DOHH2 (cell line): ENCODE measurements at regions not wholly inside any gene's neighbourhood (a gene's known extent, or its start where the extent isn't known, plus 50 kb on each side); places are given as distances from the start of the nearest gene placed in this dataset.

Experiments
- H3F3A ChIP-seq: fragments of 200-600 bp; sonication (generic), shearing (Covaris generic); 2 replicates; pipeline ENCODE4 v1.6.0; 2016; ENCODE audit warnings: antibody characterized with exemption, mild to moderate bottlenecking; ENCODE audit not compliant: control insufficient read depth, insufficient read depth
- H3K27ac ChIP-seq: fragments of 200-600 bp; sonication (generic); 2 replicates; pipeline ENCODE4 v1.5.1; 2014; ENCODE audit warnings: low read depth, mild to moderate bottlenecking, low read length, moderate library complexity
- H3K27me3 ChIP-seq: fragments of 200-600 bp; sonication (generic); 2 replicates; pipeline ENCODE4 v1.6.1; 2014; ENCODE audit warnings: mild to moderate bottlenecking, low read length, mixed read lengths; ENCODE audit not compliant: control insufficient read depth
- H3K36me3 ChIP-seq: fragments of 200-600 bp; sonication (generic); 2 replicates; pipeline ENCODE4 v1.6.1; 2014; ENCODE audit warnings: mild to moderate bottlenecking, low read length, moderate library complexity, mixed read lengths; ENCODE audit not compliant: control insufficient read depth
- H3K4me1 ChIP-seq: fragments of 200-600 bp; sonication (generic); 2 replicates; pipeline ENCODE4 v1.6.1; 2014; ENCODE audit warnings: mild to moderate bottlenecking, low read length, mixed read lengths; ENCODE audit not compliant: control insufficient read depth
- H3K4me2 ChIP-seq: fragments of 200-600 bp; sonication (generic); 2 replicates; pipeline ENCODE4 v1.6.0; 2014; ENCODE audit warnings: mild to moderate bottlenecking, low read length, moderate library complexity
- H3K4me3 ChIP-seq: fragments of 200-600 bp; sonication (generic); 2 replicates; pipeline ENCODE4 v1.5.1; 2014; ENCODE audit warnings: mild to moderate bottlenecking, low read length, mixed read lengths
- H3K79me2 ChIP-seq: fragments of 200-600 bp; sonication (generic); 2 replicates; pipeline ENCODE4 v1.6.1; 2014; ENCODE audit warnings: mild to moderate bottlenecking, low read length, mixed read lengths; ENCODE audit not compliant: control insufficient read depth
- H3K9me2 ChIP-seq: fragments of 200-600 bp; sonication (generic); replicated peaks from 2 replicates; pipeline ENCODE4 v1.6.1; 2014; ENCODE audit warnings: mild to moderate bottlenecking, low read length, mixed read lengths; ENCODE audit not compliant: control insufficient read depth
- H3K9me3 ChIP-seq: fragments of 200-600 bp; sonication (generic); 2 replicates; pipeline ENCODE4 v1.6.1; 2014; ENCODE audit warnings: antibody characterized with exemption, low read length, mixed read lengths; ENCODE audit not compliant: control insufficient read depth, insufficient read depth
- H4K20me1 ChIP-seq: fragments of 200-600 bp; sonication (generic); 2 replicates; pipeline ENCODE4 v1.6.0; 2014; ENCODE audit warnings: low read depth, mild to moderate bottlenecking, antibody characterized with exemption, low read length, moderate library complexity; ENCODE audit not compliant: control insufficient read depth, insufficient read depth
- EZH2phosphoT487 ChIP-seq: fragments of 200-600 bp; sonication (generic); IDR thresholded peaks from 2 replicates; pipeline ENCODE4 v1.6.1; 2017; ENCODE audit warnings: borderline replicate concordance, mild to moderate bottlenecking, antibody characterized with exemption, low read length, moderate library complexity, mixed read lengths
- TF ChIP-seq, protein P1 (sequence below): fragments of 200-600 bp; sonication (generic); IDR thresholded peaks from one replicate; pipeline ENCODE4 v1.5.1; 2014; ENCODE audit warnings: antibody characterized with exemption, mild to moderate bottlenecking, low read depth, low read length; ENCODE audit not compliant: poor library complexity, severe bottlenecking

DNA sequence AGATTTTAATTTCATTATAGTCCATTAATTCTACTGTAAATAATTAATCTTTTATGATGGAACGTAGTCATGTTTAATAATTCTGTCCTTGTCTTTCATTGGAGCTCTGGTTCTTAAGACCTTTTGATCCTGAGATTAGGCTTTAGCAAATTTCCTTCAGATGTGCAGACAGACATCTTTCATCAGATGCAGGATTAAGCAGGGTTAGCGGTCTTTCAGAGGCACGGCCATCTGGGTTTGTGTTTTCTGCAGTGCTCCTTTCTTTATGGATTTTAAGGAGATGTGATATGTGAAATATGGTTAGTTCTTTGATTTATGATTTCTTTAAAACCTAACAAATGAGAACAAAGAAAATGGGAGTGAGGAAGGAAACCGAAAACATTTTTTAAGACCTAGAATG is 643.9 kb upstream of the SGCG start:
- Histone ChIP-seq H3K4me1 (no peaks in the 10 kb centered on the region), H3K9me3 (0 out of 2 replicates have a peak, but pooled peaks cover 2% of the 10 kb centered on the region), H4K20me1 (no peaks in the 10 kb centered on the region), H3K79me2 (no peaks in the 10 kb centered on the region), H3K9me2 (no peaks in the 10 kb centered on the region), H3K36me3 (no peaks in the 10 kb centered on the region), H3K4me3 (no peak overlapping the region), H3K27ac (no peak overlapping the region), H3K4me2 (no peak overlapping the region), H3F3A (no peaks in the 10 kb centered on the region), H3K27me3 (no peaks in the 10 kb centered on the region)
- TF ChIP-seq EZH2phosphoT487 = no peak
- TF ChIP-seq, protein P1, sequence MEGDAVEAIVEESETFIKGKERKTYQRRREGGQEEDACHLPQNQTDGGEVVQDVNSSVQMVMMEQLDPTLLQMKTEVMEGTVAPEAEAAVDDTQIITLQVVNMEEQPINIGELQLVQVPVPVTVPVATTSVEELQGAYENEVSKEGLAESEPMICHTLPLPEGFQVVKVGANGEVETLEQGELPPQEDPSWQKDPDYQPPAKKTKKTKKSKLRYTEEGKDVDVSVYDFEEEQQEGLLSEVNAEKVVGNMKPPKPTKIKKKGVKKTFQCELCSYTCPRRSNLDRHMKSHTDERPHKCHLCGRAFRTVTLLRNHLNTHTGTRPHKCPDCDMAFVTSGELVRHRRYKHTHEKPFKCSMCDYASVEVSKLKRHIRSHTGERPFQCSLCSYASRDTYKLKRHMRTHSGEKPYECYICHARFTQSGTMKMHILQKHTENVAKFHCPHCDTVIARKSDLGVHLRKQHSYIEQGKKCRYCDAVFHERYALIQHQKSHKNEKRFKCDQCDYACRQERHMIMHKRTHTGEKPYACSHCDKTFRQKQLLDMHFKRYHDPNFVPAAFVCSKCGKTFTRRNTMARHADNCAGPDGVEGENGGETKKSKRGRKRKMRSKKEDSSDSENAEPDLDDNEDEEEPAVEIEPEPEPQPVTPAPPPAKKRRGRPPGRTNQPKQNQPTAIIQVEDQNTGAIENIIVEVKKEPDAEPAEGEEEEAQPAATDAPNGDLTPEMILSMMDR = no peak

DNA sequence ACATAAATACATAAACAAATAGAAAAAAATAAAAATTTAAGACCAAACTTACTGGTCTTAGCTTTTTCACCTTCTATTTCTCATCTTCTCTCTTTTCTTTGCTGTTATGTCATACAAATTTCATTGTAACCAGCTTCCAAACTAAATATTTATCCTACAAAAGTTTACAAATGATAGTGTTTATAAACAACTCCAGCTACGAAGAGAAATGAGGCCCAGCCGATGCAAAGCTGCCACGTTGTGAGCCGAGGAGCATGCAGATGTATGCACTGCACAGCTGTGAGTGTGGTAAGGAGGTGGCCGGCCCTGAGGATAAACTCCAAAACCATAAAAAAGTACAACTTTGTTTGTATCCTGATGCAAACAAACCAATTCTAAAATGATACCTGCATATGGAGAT is 642.4 kb upstream of the SGCG start:
- 0 out of 2 replicates have a peak, but pooled peaks cover 2% of the 10 kb centered on the region for H3K9me3 ChIP-seq
- no peak for TF ChIP-seq EZH2phosphoT487
- TF ChIP-seq, protein P1 = no peak
- H3K79me2 ChIP-seq = no peaks in the 10 kb centered on the region
- no peaks in the 10 kb centered on the region for H4K20me1 ChIP-seq
- no peaks in the 10 kb centered on the region for H3F3A ChIP-seq
- no peaks in the 10 kb centered on the region for H3K36me3 ChIP-seq
- H3K27me3 ChIP-seq = no peaks in the 10 kb centered on the region
- no peaks in the 10 kb centered on the region for H3K4me1 ChIP-seq
- H3K4me3 ChIP-seq = no peak overlapping the region
- no peak overlapping the region for H3K27ac ChIP-seq
- H3K4me2 ChIP-seq = no peak overlapping the region
- H3K9me2 ChIP-seq = no peaks in the 10 kb centered on the region

DNA sequence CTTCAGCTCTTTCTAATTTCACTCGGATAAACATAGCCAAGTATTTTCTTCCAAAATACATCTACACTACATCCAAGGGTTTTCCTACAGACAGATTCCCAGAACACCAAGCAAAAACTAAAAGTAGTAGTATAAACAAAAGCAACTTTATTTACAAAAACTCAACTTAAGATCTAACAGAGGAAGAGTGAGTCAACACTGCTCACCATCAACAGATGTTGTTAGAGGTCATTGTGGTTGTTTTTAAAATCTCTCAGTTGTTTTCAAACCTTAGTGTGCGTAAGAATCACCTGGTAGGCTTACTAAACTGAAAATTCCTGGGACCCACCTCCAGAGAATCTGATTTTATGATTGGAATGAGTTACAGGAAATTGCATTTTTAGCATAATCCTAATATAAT is 631.7 kb upstream of the SGCG start:
- no peaks in the 10 kb centered on the region for H3K36me3 ChIP-seq
- H3K9me3 ChIP-seq = peaks cover 14% of the 10 kb centered on the region; the same call in 1 of the 2 replicates
- H3K27me3 ChIP-seq = no peaks in the 10 kb centered on the region
- no peaks in the 10 kb centered on the region for H3K4me1 ChIP-seq
- H3K79me2 ChIP-seq = no peaks in the 10 kb centered on the region
- no peak overlapping the region for H3K27ac ChIP-seq
- TF ChIP-seq EZH2phosphoT487 = no peak
- TF ChIP-seq, protein P1 = no peak
- no peaks in the 10 kb centered on the region for H3F3A ChIP-seq
- no peak overlapping the region for H3K4me2 ChIP-seq
- H3K4me3 ChIP-seq = no peak overlapping the region
- no peaks in the 10 kb centered on the region for H4K20me1 ChIP-seq
- no peaks in the 10 kb centered on the region for H3K9me2 ChIP-seq

DNA sequence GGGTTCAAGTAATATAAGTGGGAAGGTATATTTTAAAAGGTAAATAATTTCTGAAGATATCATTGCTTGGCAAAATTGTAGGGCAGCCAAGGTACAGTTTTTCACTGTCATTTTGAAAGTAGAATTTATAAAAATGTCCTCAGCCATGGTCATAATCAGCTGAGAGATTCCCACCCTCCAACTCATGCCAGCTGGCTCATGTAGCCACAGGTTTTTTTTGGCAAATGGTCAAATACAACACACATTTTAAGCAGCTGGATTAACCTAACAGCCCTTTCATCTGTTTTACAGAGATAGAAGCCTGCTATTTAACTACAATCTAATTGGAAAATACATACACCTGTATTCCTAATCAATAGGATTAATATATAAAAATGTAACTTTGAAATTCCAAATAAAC is 619.2 kb upstream of the SGCG start:
- no peak overlapping the region for H3K4me3 ChIP-seq
- no peaks in the 10 kb centered on the region for H3K36me3 ChIP-seq
- H3K4me1 ChIP-seq = no peaks in the 10 kb centered on the region
- no peaks in the 10 kb centered on the region for H3K27me3 ChIP-seq
- H3K79me2 ChIP-seq = no peaks in the 10 kb centered on the region
- TF ChIP-seq EZH2phosphoT487 = no peak
- TF ChIP-seq, protein P1 = no peak
- H3F3A ChIP-seq = no peaks in the 10 kb centered on the region
- no peaks in the 10 kb centered on the region for H3K9me3 ChIP-seq
- H3K4me2 ChIP-seq = no peak overlapping the region
- H3K9me2 ChIP-seq = no peaks in the 10 kb centered on the region
- H4K20me1 ChIP-seq = no peaks in the 10 kb centered on the region
- no peak overlapping the region for H3K27ac ChIP-seq
